KBM-7 (cell line): ENCODE measurements at regions not wholly inside any gene's neighbourhood (a gene's known extent, or its start where the extent isn't known, plus 50 kb on each side); places are given as distances from the start of the nearest gene placed in this dataset.

Source experiments
- DNase-seq: peaks from one replicate; pipeline ENCODE4 v3.0.0-alpha.2; 2015
- in situ Hi-C: fragments of 300-500 bp; cut with MboI; formaldehyde crosslinking; loops from 2 replicates; pipeline ENCODE4 v1.14.3; 2020; ENCODE audit warnings: low sequenced_read_pairs, low pct_unique_long_range_greater_than_20kb, mixed read lengths

GRCh38 chr16:59920054-59920453 lies 1185.9 kb upstream of the GOT2 start:
- in situ Hi-C loops, result no loop called here
- DNase-seq, result no peak

GRCh38 chr16:59913666-59914065 lies 1179.5 kb upstream of the GOT2 start:
- no peak for DNase-seq
- in situ Hi-C loops, result no loop called here

GRCh38 chr16:59909262-59909661 lies 1175.1 kb upstream of the GOT2 start:
- no peak for DNase-seq
- in situ Hi-C loops, result no loop called here

GRCh38 chr16:59907611-59908010 lies 1173.5 kb upstream of the GOT2 start:
- DNase-seq, result no peak
- in situ Hi-C loops, result no loop called here

GRCh38 chr16:59905606-59906005 lies 1171.5 kb upstream of the GOT2 start:
- in situ Hi-C loops, result no loop called here
- DNase-seq, result no peak

DNA sequence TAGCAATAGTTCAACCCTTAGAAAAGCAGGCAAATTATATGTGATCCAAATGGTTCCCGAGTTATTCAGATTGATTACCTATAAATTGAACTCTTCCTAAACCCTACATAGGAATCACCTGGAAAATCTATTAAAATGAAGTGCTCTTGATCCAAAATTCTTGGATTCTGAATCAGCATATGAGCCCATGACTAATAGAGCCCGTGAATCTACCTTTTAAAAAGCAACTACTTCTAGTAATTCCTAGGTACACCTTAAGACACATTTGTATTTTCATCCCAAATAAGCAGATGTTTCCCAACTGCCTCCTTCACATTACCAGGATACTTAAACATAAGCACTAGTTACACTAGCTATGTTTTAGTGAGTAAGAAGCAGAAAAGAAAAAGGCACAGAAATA lies 1171.0 kb upstream of the GOT2 start:
- DNase-seq, result no peak
- in situ Hi-C loops, result no loop called here

DNA sequence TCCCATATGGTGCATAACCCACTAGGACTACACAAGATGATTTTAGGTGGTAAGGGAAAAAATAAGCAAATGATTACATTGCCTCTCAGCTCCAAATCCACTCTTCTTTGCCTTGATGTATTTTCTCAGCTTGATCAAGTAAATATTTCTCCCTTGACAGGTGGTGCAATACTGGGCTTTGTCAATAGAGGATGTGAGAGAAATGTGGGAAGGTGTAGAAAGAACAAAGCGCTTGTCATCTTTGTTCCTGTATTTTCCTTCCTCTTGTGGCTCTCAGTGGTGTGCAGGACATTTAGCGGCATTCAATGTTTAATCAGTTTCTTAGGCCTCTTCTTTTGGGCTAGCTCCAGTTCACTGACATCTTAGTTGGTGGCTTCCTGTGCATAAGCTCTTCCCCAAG lies 1165.8 kb upstream of the GOT2 start:
- in situ Hi-C loops, result no loop called here
- peak; percentile 11 for DNase-seq

DNA sequence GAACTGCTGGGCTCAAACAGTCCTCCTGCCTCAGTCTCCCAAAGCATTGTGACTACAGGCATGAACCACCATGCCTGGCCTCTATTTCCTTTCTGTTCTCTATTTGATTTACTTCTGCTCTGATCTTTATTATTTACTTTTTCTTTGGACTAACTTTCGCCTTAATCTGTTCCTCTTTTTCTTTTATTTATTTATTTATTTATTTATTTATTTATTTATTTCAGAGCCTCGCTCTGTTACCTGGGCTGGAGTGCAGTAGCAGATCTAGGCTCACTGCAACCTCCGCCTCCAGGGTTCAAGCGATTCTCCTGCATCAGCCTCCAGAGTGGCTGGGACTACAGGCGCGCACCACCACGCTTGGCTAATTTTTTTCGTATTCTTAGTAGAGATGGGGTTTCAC lies 1158.3 kb upstream of the GOT2 start:
- DNase-seq, result no peak
- in situ Hi-C loops, result no loop called here

- DNase-seq, result no peak
- in situ Hi-C loops, result no loop called here
Observed at GRCh38 chr16:59887856-59888255, 1153.7 kb upstream of the GOT2 start.

DNA sequence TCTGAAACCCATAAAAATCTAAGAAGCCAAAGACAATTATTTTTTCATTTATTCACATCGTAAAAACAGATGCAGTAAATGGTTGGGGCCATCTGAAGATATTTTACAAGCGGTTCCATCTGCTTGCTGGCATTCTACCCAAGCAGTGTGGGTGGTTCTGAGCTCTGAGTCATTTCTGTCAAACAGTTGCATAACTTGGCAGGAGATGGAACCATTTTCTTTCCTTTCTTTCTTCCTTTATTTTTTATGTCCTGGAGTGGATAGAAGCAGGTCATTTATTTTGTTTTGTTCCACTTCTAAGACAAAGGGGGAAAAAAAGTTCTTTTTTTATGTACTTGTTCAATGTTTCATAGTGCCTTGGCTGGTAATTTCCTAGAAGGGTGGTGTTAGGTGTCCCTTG lies 1151.9 kb upstream of the GOT2 start:
- no peak for DNase-seq

GRCh38 chr16:59881376-59881775 lies 1147.3 kb upstream of the GOT2 start:
- in situ Hi-C loops, result no loop called here

More for the DNA sequence above, 1151.9 kb upstream of the GOT2 start:
- in situ Hi-C loops, result no loop called here

GRCh38 chr16:59880611-59881010 lies 1146.5 kb upstream of the GOT2 start:
- DNase-seq, result no peak
- in situ Hi-C loops, result no loop called here

More at GRCh38 chr16:59881376-59881775, 1147.3 kb upstream of the GOT2 start:
- no peak for DNase-seq

DNA sequence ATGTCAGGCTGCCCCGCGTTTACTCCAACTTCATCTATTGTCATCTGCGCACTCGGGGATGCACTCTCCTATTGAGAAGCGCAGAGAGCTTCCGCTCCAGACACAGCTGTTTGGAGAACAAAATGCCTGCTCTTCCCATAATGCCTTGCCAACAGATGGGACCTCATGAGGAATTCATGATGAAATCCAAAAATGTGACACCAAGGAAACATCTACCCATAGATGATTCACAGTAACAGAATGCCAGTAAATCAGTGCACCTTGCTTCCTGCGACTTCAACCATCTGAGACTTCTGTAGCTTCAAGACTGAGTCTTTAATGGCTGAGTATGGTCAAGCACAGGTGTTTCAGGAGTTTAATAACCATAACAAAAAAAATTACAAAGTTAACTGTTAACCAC lies 1144.9 kb upstream of the GOT2 start:
- no peak for DNase-seq
- in situ Hi-C loops, result no loop called here

DNA sequence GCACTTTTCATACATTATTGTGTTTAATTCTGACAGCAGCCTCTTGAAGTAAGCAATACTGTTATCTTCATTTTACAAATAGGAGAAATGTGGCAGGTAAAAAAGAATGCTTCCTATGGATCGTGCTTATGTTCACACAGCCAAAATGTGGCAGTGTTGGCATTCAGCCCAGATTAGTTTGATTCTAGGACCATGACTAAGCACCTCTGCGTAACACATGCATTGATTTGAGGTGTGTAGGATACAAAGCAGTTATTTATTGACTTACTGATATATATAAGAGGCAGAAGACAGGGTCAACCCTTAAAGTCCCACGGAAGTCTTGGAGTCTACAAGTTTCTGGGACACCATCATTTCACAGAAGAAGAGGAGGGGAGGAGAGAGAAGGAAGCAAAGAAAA lies 1144.4 kb upstream of the GOT2 start:
- no peak for DNase-seq
- in situ Hi-C loops, result no loop called here

- in situ Hi-C loops, result no loop called here
- no peak for DNase-seq
Observed at GRCh38 chr16:59864981-59865666, 1131.0 kb upstream of the GOT2 start.

GRCh38 chr16:59859676-59860402 lies 1125.7 kb upstream of the GOT2 start:
- DNase-seq, result no peak

DNA sequence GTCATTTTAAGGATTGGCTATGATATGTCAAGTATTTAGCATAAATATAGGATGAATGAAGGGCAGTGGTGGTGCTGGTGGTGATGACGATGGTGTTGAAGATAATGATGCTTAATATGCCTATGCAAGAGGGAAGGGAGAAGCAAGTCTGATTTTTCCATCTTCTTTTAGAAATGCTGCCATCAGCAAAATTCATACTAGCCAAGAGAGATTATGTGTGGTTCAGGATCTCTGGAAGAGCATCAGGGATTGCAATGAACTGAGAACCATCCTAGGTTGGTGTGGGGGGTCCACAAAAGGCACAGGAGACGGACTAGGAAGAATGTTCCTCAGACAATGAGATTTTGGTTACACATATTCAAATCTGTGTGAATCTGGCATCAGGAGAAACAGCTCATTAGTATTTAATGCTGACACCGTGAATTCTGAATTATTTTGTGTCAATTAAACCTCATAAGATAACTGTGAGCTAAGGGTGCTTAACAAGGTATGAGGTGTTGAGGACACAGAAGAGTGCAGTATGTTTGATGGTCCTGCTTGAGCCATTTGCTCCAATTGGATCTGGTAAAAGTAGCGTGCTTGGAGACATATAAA lies 1120.8 kb upstream of the GOT2 start:
- in situ Hi-C loops, result no loop called here
- DNase-seq, result no peak

More at GRCh38 chr16:59859676-59860402, 1125.7 kb upstream of the GOT2 start:
- in situ Hi-C loops, result no loop called here

DNA sequence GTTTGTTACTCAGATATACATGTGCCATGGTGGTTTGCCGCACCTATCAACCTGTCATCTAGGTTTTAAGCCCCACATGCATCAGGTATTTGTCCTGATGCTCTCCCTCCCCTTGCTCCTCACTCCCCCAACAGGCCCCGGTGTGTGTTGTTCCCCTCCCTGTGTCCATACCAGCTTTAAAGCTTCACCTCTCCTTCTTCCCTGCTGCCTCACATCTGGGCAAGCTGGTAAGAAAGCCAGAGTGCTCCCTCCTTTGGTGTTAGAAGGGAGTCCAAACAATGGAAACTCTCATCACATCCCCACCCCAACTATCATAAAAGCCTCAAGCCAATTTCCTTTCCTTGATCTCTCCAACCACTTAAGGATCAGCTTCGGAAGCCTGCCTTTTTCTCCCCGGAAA lies 1115.6 kb upstream of the GOT2 start:
- in situ Hi-C loops, result no loop called here

DNA sequence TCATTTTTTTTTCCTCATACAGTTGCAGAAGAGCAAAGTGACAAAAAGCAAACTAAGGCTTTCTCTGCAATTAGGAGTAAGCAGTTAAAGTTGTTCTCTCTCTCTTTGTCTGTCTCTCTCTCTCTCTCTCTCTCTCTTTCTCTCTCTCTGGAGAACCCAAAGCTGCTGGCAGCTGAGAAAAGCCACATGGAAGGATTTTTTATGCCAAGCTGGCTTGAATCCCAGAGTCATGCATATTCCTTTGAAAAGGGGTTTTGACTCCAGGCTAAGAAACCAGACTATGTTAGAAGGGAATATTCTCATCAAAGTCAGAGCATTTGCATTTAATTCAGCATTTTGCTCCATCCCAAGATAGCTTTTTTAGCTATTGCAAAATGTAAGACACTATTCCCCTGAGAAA lies 1114.2 kb upstream of the GOT2 start:
- no peak for DNase-seq
- in situ Hi-C loops, result no loop called here

More for the DNA sequence above, 1115.6 kb upstream of the GOT2 start:
- no peak for DNase-seq

DNA sequence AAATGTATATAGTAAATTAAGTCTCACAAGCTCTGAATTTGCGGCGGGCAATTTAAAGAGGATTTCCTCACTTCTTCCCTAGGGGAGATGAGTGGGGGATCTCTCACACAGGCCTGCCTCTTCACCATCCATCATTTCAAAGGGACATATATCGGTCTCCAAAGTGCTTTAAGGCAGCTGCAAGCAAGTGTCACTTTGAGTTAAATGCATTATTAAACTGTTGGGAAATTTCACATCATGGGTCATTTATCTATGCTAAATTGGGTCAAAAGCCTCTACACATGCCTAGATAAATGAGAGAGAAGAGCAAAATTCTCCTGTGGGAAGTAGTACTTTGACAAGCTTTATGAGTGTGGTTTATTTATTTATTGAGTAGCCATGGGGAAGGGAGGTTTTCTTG lies 1106.1 kb upstream of the GOT2 start:
- no peak for DNase-seq
- in situ Hi-C loops, result no loop called here
